OCI-LY3 (cell line): ENCODE measurements at regions not wholly inside any gene's neighbourhood (a gene's known extent, or its start where the extent isn't known, plus 50 kb on each side); places are given as distances from the start of the nearest gene placed in this dataset.

Source experiments
- H2AFZ ChIP-seq: fragments of 200-600, 300-600 bp; shearing (Covaris generic); 2 replicates; pipeline ENCODE4 v1.6.0; 2014; ENCODE audit warnings: antibody characterized with exemption, low read depth, low read length
- H3K27ac ChIP-seq: fragments of 200-600, 300-600 bp; sonication (generic); 2 replicates; pipeline ENCODE4 v1.5.1; 2014; ENCODE audit warnings: mild to moderate bottlenecking, low read length, moderate library complexity, mixed read lengths
- H3K27me3 ChIP-seq: fragments of 200-600, 300-600 bp; sonication (generic); 2 replicates; pipeline ENCODE4 v1.6.1; 2014; ENCODE audit warnings: low read depth, low read length, mixed read lengths
- H3K36me3 ChIP-seq: fragments of 200-600, 300-600 bp; sonication (generic); replicated peaks from 2 replicates; pipeline ENCODE3; 2014; ENCODE audit warnings: low read depth, low read length, mixed read lengths
- H3K4me1 ChIP-seq: fragments of 300-600, 200-600 bp; sonication (generic); 2 replicates; pipeline ENCODE4 v1.6.1; 2014; ENCODE audit warnings: low read length, mixed read lengths
- H3K4me2 ChIP-seq: fragments of 200-600, 300-600 bp; sonication (generic); 2 replicates; pipeline ENCODE4 v1.6.1; 2014; ENCODE audit warnings: low read length, mixed read lengths
- H3K4me3 ChIP-seq: fragments of 300-600, 200-600 bp; sonication (generic); 2 replicates; pipeline ENCODE4 v1.5.1; 2014; ENCODE audit warnings: antibody characterized with exemption, mild to moderate bottlenecking, low read length, moderate library complexity
- H3K79me2 ChIP-seq: fragments of 300-600, 200-600 bp; shearing (Covaris generic); 2 replicates; pipeline ENCODE4 v1.6.1; 2014; ENCODE audit warnings: mild to moderate bottlenecking, low read length, mixed read lengths
- H3K9ac ChIP-seq: fragments of 300-600, 200-600 bp; shearing (Covaris generic); 2 replicates; pipeline ENCODE4 v1.6.0; 2014; ENCODE audit warnings: mild to moderate bottlenecking, low read length, moderate library complexity
- H3K9me3 ChIP-seq: fragments of 200-600, 300-600 bp; shearing (Covaris generic); 2 replicates; pipeline ENCODE4 v1.6.1; 2014; ENCODE audit warnings: low read length, mixed read lengths; ENCODE audit not compliant: insufficient read depth
- H4K20me1 ChIP-seq: fragments of 200-600, 300-600 bp; sonication (generic); 2 replicates; pipeline ENCODE4 v1.6.1; 2016; ENCODE audit warnings: low read length, mixed read lengths; ENCODE audit not compliant: insufficient read depth
- CTCF ChIP-seq: fragments of 200-600, 300-600 bp; sonication (generic); IDR thresholded peaks from 2 replicates; pipeline ENCODE4 v1.5.1; 2014; ENCODE audit warnings: antibody characterized with exemption, low read length, low read depth
- EZH2phosphoT487 ChIP-seq: fragments of 200-600 bp; shearing (Covaris generic); IDR thresholded peaks from 2 replicates; pipeline ENCODE4 v1.6.1; 2018; ENCODE audit warnings: antibody characterized with exemption, mixed run types, low read depth

GRCh38 chr3:40705663-40706062 lies 180.9 kb downstream of the ZNF621 start:
- no peak for TF ChIP-seq EZH2phosphoT487
- TF ChIP-seq CTCF = no peak
- Histone ChIP-seq H3K9me3 (no peaks in the 10 kb centered on the region; the same call in 1 of the 2 replicates), H3K27ac (no peak overlapping the region), H3K79me2 (no peaks in the 10 kb centered on the region), H3K4me1 (no peaks in the 10 kb centered on the region), H3K9ac (no peak overlapping the region), H3K4me2 (no peak overlapping the region), H3K36me3 (no peaks in the 10 kb centered on the region), H3K27me3 (no peaks in the 10 kb centered on the region), H3K4me3 (no peak overlapping the region), H4K20me1 (no peaks in the 10 kb centered on the region), H2AFZ (no peak overlapping the region)

GRCh38 chr3:40713306-40713705 lies 188.5 kb downstream of the ZNF621 start:
- Histone ChIP-seq H3K4me1 (peaks cover 20% of the 10 kb centered on the region), H3K4me2 (no peak overlapping the region), H3K36me3 (no peaks in the 10 kb centered on the region), H3K4me3 (no peak overlapping the region), H3K27me3 (no peaks in the 10 kb centered on the region), H3K9me3 (no peaks in the 10 kb centered on the region), H3K79me2 (no peaks in the 10 kb centered on the region), H3K27ac (no peak overlapping the region), H4K20me1 (no peaks in the 10 kb centered on the region), H2AFZ (no peak overlapping the region), H3K9ac (no peak overlapping the region)
- TF ChIP-seq EZH2phosphoT487 (no peak), CTCF (no peak)

- Histone ChIP-seq H3K4me3 (no peak overlapping the region), H3K36me3 (no peaks in the 10 kb centered on the region), H3K9me3 (no peaks in the 10 kb centered on the region), H3K79me2 (no peaks in the 10 kb centered on the region), H3K9ac (no peak overlapping the region), H3K27ac (no peak overlapping the region), H3K27me3 (no peaks in the 10 kb centered on the region), H3K4me1 (peaks cover 25% of the 10 kb centered on the region), H4K20me1 (no peaks in the 10 kb centered on the region), H2AFZ (no peak overlapping the region), H3K4me2 (no peak overlapping the region)
- TF ChIP-seq CTCF (no peak), EZH2phosphoT487 (no peak)
These were observed 189.0 kb downstream of the ZNF621 start for GRCh38 chr3:40713795-40714194.

GRCh38 chr3:40714771-40715345 lies 190.1 kb downstream of the ZNF621 start:
- H3K9ac ChIP-seq = no peak overlapping the region
- peaks cover 28% of the 10 kb centered on the region for H3K4me1 ChIP-seq
- no peak overlapping the region for H3K27ac ChIP-seq
- no peak overlapping the region for H3K4me3 ChIP-seq
- no peak overlapping the region for H2AFZ ChIP-seq
- no peaks in the 10 kb centered on the region for H4K20me1 ChIP-seq
- TF ChIP-seq CTCF (no peak), EZH2phosphoT487 (no peak)
- H3K4me2 ChIP-seq = no peak overlapping the region
- H3K9me3 ChIP-seq = no peaks in the 10 kb centered on the region
- no peaks in the 10 kb centered on the region for H3K27me3 ChIP-seq
- H3K79me2 ChIP-seq = no peaks in the 10 kb centered on the region
- H3K36me3 ChIP-seq = no peaks in the 10 kb centered on the region
